HCT116 (cell line): ENCODE measurements at regions not wholly inside any gene's neighbourhood (a gene's known extent, or its start where the extent isn't known, plus 50 kb on each side); places are given as distances from the start of the nearest gene placed in this dataset.

ENCODE experiments used
- ATAC-seq: fragments of 200-7000 bp; cut with Tn5 transposase; 2 replicates; pipeline ENCODE4 v1.9.1; 2020; ENCODE audit warnings: mild to moderate bottlenecking, moderate library complexity
- BruUV-seq: library from RNA; stranded (reverse); fragments of 400-500 nt; replicated peaks from 2 replicates; lab custom pipeline; 2021; lab: Mats Ljungman, UMichigan
- CTCF ChIA-PET: fragments of 300-600 bp; sonication (Branson Sonifier 250); formaldehyde crosslinking; loops from one replicate; lab custom pipeline; 2021; ENCODE audit warnings: antibody characterized with exemption; lab: Charles Lee
- POLR2A ChIA-PET: fragments of 300-600, 350-600 bp; sonication (Branson Sonifier 250); formaldehyde crosslinking; loops from one replicate; lab custom pipeline; 2021; ENCODE audit warnings: antibody characterized with exemption; lab: Charles Lee
- RAD21 ChIA-PET, 2 experiments: fragments of 300-600 bp; sonication (Branson Sonifier 250); formaldehyde crosslinking; loops; one replicate each; lab custom pipeline; 2023; ENCODE audit warnings: low total read pairs in 2 of 2; ENCODE audit not compliant: uncharacterized antibody in 2 of 2, unreplicated experiment in 2 of 2, low non-redundant PET in 1 of 2; lab: Charles Lee
- DNase-seq: peaks from one replicate; pipeline ENCODE4 v3.0.0-alpha.2; 2010; ENCODE audit warnings: low read depth, low spot score
- H2AFZ ChIP-seq: fragments of 200-600 bp; shearing (Covaris generic), sonication (generic); 2 replicates; pipeline ENCODE4 v1.6.1; 2017; ENCODE audit warnings: low read depth, mixed run types, mixed read lengths, antibody characterized with exemption, low read length; ENCODE audit not compliant: poor library complexity, severe bottlenecking
- H3K27ac ChIP-seq: 2 replicates; pipeline ENCODE4 v1.5.1; 2012; ENCODE audit warnings: low read depth, low read length
- H3K27me3 ChIP-seq: fragments of 200-600 bp; sonication (generic); 2 replicates; pipeline ENCODE4 v1.6.1; 2016; ENCODE audit warnings: mixed run types, low read length, mixed read lengths; ENCODE audit not compliant: insufficient read depth
- H3K36me3 ChIP-seq, 2 experiments: fragments of 200-500 bp in 1 of 2; fragments of 200-600 bp in 1 of 2; sonication (Bioruptor generic) in 1 of 2; sonication (generic) in 1 of 2; 2 replicates each; pipeline versions ENCODE4 v1.5.1 to v1.6.1; 2014 to 2016; ENCODE audit warnings: low read length in 2 of 2, inconsistent platforms in 1 of 2, mixed read lengths in 1 of 2, mixed run types in 1 of 2; ENCODE audit not compliant: insufficient read depth in 2 of 2, control insufficient read depth in 1 of 2
- H3K4me1 ChIP-seq, 2 experiments: fragments of 200-600 bp in 1 of 2; sonication (generic) in 1 of 2; 2 replicates each; pipeline versions ENCODE4 v1.5.1 to v1.6.1; 2012 to 2017; ENCODE audit warnings: low read length in 2 of 2, inconsistent platforms in 1 of 2, mild to moderate bottlenecking in 1 of 2, mixed read lengths in 1 of 2, mixed run types in 1 of 2, moderate library complexity in 1 of 2; ENCODE audit not compliant: insufficient read depth in 2 of 2, control insufficient read depth in 1 of 2
- H3K4me2 ChIP-seq: fragments of 200-600 bp; sonication (generic); 2 replicates; pipeline ENCODE4 v1.6.1; 2017; ENCODE audit warnings: mixed run types, low read length, mixed read lengths
- H3K4me3 ChIP-seq, 2 experiments: fragments of 200-600 bp in 1 of 2; sonication (generic) in 1 of 2; replicated peaks in 1 of 2; 2 replicates each; pipeline ENCODE4 v1.5.1; 2011 to 2016; ENCODE audit warnings: low read length in 2 of 2, control low read depth in 1 of 2, low read depth in 1 of 2, mild to moderate bottlenecking in 1 of 2, mixed read lengths in 1 of 2, mixed run types in 1 of 2
- H3K79me2 ChIP-seq: fragments of 200-600 bp; sonication (generic); 2 replicates; pipeline ENCODE4 v1.6.1; 2017; ENCODE audit warnings: mild to moderate bottlenecking, mixed run types, low read length, moderate library complexity, mixed read lengths; ENCODE audit not compliant: insufficient read depth
- H3K9ac ChIP-seq: fragments of 200-600 bp; sonication (generic); 2 replicates; pipeline ENCODE4 v1.6.1; 2016; ENCODE audit warnings: low read length, mixed read lengths
- H3K9me2 ChIP-seq: fragments of 200-600 bp; sonication (generic), shearing (Covaris generic); 2 replicates; pipeline ENCODE4 v1.6.1; 2017; ENCODE audit warnings: mixed run types, mild to moderate bottlenecking, moderate library complexity; ENCODE audit not compliant: insufficient read depth
- H3K9me3 ChIP-seq, 2 experiments: fragments of 200-500 bp in 1 of 2; fragments of 200-600 bp in 1 of 2; sonication (Bioruptor generic) in 1 of 2; sonication (generic) in 1 of 2; 2 replicates each; pipeline ENCODE4 v1.6.1; 2014 to 2017; ENCODE audit warnings: low read length in 2 of 2, mixed read lengths in 2 of 2, inconsistent platforms in 1 of 2, low read depth in 1 of 2, mild to moderate bottlenecking in 1 of 2, mixed run types in 1 of 2, moderate library complexity in 1 of 2; ENCODE audit not compliant: control insufficient read depth in 1 of 2, insufficient read depth in 1 of 2
- H4K20me1 ChIP-seq: fragments of 200-600 bp; sonication (generic), shearing (Covaris generic); 2 replicates; pipeline ENCODE4 v1.6.1; 2017; ENCODE audit warnings: mixed run types, mild to moderate bottlenecking, moderate library complexity; ENCODE audit not compliant: insufficient read depth
- EZH2 ChIP-seq: fragments of 200-600 bp; sonication (generic); IDR thresholded peaks from 2 replicates; pipeline ENCODE4 v1.6.1; 2017; ENCODE audit warnings: antibody characterized with exemption, mixed run types
- POLR2A ChIP-seq: IDR thresholded peaks from 2 replicates; pipeline ENCODE4 v1.7.0; 2011; ENCODE audit warnings: borderline replicate concordance; ENCODE audit not compliant: insufficient read depth, insufficient read length; ENCODE audit errors: extremely low read depth
- POLR2AphosphoS5 ChIP-seq: IDR thresholded peaks from 2 replicates; pipeline ENCODE4 v1.6.1; 2011; ENCODE audit warnings: mild to moderate bottlenecking, low read depth, low read length, moderate library complexity
- RAD21 ChIP-seq: IDR thresholded peaks from 2 replicates; pipeline ENCODE4 v1.6.1; 2012; ENCODE audit warnings: low read depth, mild to moderate bottlenecking
- SRF ChIP-seq: IDR thresholded peaks from 2 replicates; pipeline ENCODE4 v1.6.1; 2012; ENCODE audit warnings: low read depth
- ZFX ChIP-seq: fragments of 450-650 bp; IDR thresholded peaks from 2 replicates; pipeline ENCODE4 v1.6.1; 2017
- ZNF274 ChIP-seq: fragments of 200-500 bp; sonication (Bioruptor generic); IDR thresholded peaks from 2 replicates; pipeline ENCODE4 v1.6.1; 2014; ENCODE audit warnings: mild to moderate bottlenecking, low read depth, low read length, inconsistent platforms
- intact Hi-C: fragments of 100-400 bp; cut with micrococcal nuclease; formaldehyde crosslinking; loops from 2 replicates; pipeline ENCODE4 v1.10.0; 2022
- TF ChIP-seq, protein P1 (sequence below): IDR thresholded peaks from 2 replicates; pipeline ENCODE4 v1.6.1; 2012; ENCODE audit warnings: low read depth
- TF ChIP-seq, protein P2 (sequence below): IDR thresholded peaks from 2 replicates; pipeline ENCODE4 v1.6.1; 2011; ENCODE audit warnings: mild to moderate bottlenecking, low read length, moderate library complexity; ENCODE audit not compliant: insufficient replicate concordance; ENCODE audit errors: extremely low read depth
- TF ChIP-seq, protein P3 (sequence below), 3 experiments: fragments of 200-600 bp in 1 of 3; sonication (generic) in 1 of 3; IDR thresholded peaks in 2 of 3; conservative IDR thresholded peaks in 1 of 3; 2 replicates each; pipeline ENCODE4 v1.5.1; 2012 to 2017; ENCODE audit warnings: low read depth in 2 of 3, low read length in 2 of 3, antibody characterized with exemption in 1 of 3, borderline replicate concordance in 1 of 3, control low read depth in 1 of 3, mild to moderate bottlenecking in 1 of 3, mixed read lengths in 1 of 3, mixed run types in 1 of 3, moderate library complexity in 1 of 3; ENCODE audit not compliant: insufficient read depth in 1 of 3

DNA sequence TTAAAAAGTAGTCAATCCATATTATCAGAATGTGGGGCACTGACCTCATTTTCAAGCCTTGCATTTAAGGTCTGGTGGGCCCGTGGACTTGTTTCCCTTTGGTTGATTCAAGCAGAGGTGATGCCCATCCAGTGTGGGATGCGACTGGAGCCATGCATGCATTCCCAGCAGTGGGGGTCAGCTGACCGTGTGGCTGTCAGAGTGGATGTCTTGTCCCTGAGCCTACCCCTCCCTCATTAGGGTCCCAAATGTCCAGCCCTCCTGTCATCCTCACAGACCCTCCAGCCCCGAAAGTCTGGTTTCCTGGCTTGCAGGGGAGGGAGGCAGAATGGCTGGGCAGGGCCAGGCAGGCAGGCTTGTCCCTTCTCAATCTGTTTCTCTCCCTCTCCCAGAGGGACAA lies 67.3 kb upstream of the SH3RF3 start:
- H3K9me2 ChIP-seq, result no peaks in the 10 kb centered on the region
- no peak overlapping the region for H3K4me2 ChIP-seq
- H2AFZ ChIP-seq, result no peak overlapping the region
- no peak overlapping the region for H3K9ac ChIP-seq
- no peaks in the 10 kb centered on the region for H3K36me3 ChIP-seq
- no peak for ATAC-seq
- TF ChIP-seq RAD21 (no peak), ZNF274 (no peak), ZFX (no peak), SRF (no peak), EZH2 (no peak), POLR2A (no peak), POLR2AphosphoS5 (no peak)
- TF ChIP-seq, protein P1, sequence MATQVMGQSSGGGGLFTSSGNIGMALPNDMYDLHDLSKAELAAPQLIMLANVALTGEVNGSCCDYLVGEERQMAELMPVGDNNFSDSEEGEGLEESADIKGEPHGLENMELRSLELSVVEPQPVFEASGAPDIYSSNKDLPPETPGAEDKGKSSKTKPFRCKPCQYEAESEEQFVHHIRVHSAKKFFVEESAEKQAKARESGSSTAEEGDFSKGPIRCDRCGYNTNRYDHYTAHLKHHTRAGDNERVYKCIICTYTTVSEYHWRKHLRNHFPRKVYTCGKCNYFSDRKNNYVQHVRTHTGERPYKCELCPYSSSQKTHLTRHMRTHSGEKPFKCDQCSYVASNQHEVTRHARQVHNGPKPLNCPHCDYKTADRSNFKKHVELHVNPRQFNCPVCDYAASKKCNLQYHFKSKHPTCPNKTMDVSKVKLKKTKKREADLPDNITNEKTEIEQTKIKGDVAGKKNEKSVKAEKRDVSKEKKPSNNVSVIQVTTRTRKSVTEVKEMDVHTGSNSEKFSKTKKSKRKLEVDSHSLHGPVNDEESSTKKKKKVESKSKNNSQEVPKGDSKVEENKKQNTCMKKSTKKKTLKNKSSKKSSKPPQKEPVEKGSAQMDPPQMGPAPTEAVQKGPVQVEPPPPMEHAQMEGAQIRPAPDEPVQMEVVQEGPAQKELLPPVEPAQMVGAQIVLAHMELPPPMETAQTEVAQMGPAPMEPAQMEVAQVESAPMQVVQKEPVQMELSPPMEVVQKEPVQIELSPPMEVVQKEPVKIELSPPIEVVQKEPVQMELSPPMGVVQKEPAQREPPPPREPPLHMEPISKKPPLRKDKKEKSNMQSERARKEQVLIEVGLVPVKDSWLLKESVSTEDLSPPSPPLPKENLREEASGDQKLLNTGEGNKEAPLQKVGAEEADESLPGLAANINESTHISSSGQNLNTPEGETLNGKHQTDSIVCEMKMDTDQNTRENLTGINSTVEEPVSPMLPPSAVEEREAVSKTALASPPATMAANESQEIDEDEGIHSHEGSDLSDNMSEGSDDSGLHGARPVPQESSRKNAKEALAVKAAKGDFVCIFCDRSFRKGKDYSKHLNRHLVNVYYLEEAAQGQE, result no peak
- TF ChIP-seq, protein P2, sequence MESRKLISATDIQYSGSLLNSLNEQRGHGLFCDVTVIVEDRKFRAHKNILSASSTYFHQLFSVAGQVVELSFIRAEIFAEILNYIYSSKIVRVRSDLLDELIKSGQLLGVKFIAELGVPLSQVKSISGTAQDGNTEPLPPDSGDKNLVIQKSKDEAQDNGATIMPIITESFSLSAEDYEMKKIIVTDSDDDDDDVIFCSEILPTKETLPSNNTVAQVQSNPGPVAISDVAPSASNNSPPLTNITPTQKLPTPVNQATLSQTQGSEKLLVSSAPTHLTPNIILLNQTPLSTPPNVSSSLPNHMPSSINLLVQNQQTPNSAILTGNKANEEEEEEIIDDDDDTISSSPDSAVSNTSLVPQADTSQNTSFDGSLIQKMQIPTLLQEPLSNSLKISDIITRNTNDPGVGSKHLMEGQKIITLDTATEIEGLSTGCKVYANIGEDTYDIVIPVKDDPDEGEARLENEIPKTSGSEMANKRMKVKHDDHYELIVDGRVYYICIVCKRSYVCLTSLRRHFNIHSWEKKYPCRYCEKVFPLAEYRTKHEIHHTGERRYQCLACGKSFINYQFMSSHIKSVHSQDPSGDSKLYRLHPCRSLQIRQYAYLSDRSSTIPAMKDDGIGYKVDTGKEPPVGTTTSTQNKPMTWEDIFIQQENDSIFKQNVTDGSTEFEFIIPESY, result no peak
- TF ChIP-seq, protein P3, sequence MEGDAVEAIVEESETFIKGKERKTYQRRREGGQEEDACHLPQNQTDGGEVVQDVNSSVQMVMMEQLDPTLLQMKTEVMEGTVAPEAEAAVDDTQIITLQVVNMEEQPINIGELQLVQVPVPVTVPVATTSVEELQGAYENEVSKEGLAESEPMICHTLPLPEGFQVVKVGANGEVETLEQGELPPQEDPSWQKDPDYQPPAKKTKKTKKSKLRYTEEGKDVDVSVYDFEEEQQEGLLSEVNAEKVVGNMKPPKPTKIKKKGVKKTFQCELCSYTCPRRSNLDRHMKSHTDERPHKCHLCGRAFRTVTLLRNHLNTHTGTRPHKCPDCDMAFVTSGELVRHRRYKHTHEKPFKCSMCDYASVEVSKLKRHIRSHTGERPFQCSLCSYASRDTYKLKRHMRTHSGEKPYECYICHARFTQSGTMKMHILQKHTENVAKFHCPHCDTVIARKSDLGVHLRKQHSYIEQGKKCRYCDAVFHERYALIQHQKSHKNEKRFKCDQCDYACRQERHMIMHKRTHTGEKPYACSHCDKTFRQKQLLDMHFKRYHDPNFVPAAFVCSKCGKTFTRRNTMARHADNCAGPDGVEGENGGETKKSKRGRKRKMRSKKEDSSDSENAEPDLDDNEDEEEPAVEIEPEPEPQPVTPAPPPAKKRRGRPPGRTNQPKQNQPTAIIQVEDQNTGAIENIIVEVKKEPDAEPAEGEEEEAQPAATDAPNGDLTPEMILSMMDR (IDR thresholded peaks at IDR 0.05 in 2 of 3, conservative IDR thresholded peaks at IDR 0.05 in 1 of 3; ENCODE audit: borderline replicate concordance in 1 of 3, insufficient read depth in 1 of 3, low read depth in 2 of 3, low read length in 2 of 3), result no peak
- TF ChIP-seq, all 23 proteins: peak for 0
- H3K9me3 ChIP-seq, result no peaks in the 10 kb centered on the region
- H3K27ac ChIP-seq, result no peak overlapping the region
- ChIA-PET RAD21 (no interaction called here), CTCF (no interaction called here), POLR2A (no interaction called here)
- no peaks in the 10 kb centered on the region for H3K79me2 ChIP-seq
- BruUV-seq, result no TSS peak
- intact Hi-C loops, result no loop called here
- no peaks in the 10 kb centered on the region; a peak in 1 of 4 replicates for H3K4me1 ChIP-seq
- H4K20me1 ChIP-seq, result no peaks in the 10 kb centered on the region
- H3K27me3 ChIP-seq, result no peaks in the 10 kb centered on the region
- no peak for DNase-seq
- H3K4me3 ChIP-seq, result no peak overlapping the region
